ENCODE measurements at regions not wholly inside any gene's neighbourhood (a gene's known extent, or its start where the extent isn't known, plus 50 kb on each side); places are given as distances from the start of the nearest gene placed in this dataset.
A peak's percentile ranks its signal among the peaks of the same experiment; 100 is the strongest.

DNA sequence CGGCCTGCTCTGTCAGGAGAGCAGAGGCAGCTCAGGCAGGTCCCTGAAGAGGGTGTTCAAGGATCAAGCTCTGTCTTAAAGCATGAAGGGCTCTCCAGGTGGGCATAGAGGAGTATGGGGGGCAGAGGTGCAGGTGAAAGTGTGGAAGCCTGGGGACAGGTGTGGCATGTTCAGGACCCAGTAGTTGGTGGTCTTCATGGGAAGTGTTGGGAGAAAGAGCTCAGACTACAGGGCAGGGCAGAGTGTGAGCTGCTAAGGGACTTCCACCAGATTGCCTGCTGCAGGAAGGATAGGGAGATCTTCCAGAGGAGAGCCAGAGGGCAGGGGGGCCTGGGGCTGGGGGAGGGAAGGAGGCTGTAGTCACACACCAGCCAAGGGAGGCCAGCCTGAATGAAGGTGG is 156.5 kb upstream of the GDF10 start:
- no peak for DNase-seq (ENCODE audit: low spot score)

DNA sequence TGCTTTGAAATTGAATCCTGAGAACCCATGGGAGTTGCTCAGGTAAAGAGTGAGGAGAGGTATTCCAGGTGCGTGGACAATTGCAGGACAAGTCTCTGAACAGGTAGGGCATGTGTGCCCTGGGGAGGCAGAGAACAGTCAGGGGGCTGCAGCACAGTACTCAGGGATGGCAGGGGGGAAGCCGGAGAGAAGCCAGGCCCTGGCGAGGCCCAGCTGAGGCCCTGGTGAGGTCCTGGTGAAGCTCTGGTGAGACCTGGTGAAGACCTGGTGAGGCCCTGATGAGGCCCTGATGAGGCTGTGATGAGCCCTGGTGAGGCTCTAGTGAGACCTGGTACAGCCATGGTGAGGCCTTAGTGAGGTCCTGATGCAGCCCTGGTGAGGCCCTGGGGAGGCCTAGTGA is 155.5 kb upstream of the GDF10 start:
- DNase-seq (ENCODE audit: low spot score), result no peak

DNA sequence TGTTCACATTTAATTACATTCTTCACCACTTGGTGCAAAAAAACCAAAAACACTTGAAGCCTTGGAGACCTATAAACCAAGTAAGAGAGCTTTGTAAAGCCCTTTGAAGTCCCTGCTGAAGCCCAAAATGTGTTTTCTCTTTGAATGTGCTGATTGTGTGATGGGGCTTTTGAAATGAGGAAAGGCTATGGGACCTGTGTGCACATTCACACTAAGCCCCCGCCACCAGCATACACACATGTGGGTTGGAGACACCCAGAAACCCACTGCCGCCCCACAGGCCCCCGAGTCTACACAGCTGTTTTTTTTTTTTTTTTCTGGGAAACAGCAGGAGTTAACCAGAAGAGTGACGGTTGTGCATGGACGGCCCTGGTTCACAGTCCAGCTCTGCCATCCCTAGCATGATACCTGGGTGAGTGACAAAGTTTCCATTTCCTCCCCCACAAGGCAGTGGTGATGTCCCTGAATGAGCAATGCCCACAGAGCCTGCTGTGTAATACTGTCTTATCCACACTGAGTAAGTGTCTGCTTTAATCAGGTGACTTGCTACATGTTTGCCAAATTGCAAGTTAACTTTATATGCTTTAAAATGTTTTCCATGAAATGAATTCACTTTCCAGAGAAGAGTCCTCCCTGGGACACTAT is 154.6 kb upstream of the GDF10 start:
- DNase-seq (ENCODE audit: low spot score), result no peak

DNA sequence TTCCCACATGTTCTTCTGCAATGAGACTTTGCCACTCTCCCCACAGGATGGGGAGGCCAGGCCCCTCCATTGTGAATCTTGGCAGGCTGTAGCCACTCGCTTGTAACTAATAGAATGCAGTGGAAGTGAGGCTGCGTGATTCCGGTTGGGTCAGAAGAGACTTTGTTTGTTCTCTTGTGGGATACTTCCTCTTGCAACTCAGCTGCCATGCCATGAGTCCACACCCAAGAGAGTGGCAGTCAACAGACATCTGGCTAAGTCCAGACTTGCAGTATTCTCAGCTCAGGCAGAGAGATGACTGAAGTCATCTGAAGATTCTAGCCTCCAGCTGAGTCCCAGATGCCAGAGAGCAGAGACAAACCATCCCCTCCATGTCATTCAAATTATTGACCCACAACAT is 153.4 kb upstream of the GDF10 start:
- no peak for DNase-seq (ENCODE audit: low spot score)

DNA sequence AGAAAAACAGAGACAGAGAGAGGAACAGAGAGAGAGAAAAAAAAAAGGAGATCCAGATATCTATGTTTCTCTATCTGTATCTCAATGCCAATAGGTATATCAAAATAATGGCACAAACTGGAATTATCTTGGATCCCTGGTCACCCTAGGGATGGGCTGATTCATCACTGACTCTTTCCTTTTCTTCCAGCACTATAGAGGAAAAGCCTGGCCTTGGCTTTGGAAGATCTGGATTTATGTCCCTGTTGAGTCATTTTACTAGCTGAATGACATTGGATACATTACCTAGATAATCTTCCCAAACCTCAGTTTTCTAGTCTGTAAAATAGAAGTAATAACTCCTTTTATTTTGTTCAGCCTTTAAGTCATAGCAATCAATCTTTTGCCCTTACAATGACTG is 152.8 kb upstream of the GDF10 start:
- no peak for DNase-seq (ENCODE audit: low spot score)

DNA sequence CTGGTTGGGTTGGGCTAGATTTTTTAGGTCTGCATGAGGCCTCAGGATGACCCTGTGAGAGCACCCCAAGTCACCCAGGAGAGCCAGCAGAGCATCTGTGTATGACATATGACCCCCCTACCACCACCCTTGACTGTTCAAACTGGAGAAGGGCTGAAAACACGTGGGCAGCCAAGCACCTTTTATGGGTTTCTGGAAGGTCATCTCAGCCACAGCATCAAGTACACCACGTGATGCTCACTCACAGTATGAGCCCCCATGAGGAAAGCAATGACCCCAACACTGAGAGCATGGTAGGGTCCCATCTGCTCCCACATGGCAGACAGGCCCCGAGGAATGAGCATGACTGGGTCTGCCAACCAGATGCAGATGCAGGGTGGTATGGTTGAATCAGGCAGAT is 149.4 kb upstream of the GDF10 start:
- DNase-seq (ENCODE audit: low spot score), result no peak

DNA sequence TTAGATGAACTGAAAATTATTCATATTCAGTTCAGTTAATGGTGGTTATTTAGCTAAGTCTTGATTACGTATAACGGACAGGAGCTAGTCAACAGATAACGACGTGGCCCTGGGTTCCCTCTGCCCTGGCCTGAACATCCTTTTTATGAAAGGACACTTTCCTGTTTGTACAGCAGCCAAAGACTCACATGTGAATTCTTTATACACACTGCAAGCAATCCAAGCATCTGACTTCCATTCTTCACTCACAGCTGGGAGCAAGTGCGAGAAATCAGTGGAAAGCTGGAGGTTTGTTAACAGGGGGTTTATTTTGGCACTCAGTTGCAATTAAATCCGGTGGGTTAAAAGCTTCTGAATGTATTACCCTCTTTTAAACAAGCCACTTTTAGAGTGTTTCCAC is 148.1 kb upstream of the GDF10 start:
- DNase-seq (ENCODE audit: low spot score), result no peak

DNA sequence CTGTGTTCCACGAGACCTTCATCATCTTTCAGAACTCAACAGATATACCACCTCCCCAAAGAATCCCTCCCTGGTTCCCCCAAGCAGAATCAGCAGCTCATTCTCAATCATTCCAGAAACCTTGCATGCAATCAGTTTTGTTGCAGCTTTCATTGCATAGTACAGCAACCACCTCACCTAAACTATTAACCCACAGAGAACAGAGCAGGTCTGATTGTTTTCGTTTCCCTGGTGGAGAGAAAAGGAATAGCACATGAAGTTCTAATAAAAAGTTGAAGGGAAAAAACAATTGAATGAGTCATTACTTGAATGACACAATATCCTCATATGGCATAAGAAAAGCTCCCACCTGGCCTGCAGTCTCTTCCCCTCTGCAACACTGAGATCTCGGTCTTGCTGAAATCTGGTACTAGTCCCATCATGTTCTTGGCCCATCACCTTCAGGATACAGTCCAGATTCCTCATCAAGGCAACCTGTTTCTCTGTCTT is 147.1 kb upstream of the GDF10 start:
- no peak for DNase-seq (ENCODE audit: low spot score)

DNA sequence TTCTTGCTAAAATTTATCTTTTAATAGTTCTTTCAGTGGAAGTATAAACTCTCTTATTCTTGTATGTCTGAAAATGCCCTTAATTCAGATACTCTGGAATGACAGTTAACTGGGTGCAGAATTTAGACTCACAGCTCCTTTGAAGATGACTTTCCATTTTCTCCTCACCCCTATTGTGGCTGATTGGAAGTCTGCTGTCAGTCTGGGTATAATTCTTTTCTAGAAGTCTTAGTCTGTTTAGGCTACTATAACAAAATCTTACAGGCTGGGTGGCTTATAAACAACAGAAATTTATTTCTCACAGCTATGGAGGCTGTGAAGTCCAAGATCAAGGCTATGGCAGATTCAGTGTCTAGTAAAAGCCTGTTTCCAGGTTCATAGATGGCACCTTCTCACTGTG is 145.2 kb upstream of the GDF10 start:
- DNase-seq (ENCODE audit: low spot score), result no peak

DNA sequence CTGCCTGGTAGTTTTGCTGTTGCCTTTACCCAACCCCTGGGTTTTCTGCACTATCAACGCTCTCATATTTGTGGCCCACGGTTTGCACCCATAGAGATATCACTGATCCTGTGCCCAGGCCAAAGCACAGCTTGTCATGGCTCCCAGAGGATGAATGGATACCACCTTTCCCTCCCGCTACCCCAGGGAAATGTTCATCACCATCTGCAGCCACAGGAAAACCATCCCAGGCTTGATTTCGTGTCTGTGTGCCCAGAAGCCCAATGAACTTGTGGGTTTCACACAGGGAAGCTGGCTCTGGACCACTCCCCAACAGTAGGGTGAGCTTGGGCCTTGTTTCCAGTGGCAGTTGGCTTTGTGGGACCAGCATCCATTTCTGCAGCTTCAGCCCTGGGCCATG is 143.1 kb upstream of the GDF10 start:
- no peak for DNase-seq (ENCODE audit: low spot score)

DNA sequence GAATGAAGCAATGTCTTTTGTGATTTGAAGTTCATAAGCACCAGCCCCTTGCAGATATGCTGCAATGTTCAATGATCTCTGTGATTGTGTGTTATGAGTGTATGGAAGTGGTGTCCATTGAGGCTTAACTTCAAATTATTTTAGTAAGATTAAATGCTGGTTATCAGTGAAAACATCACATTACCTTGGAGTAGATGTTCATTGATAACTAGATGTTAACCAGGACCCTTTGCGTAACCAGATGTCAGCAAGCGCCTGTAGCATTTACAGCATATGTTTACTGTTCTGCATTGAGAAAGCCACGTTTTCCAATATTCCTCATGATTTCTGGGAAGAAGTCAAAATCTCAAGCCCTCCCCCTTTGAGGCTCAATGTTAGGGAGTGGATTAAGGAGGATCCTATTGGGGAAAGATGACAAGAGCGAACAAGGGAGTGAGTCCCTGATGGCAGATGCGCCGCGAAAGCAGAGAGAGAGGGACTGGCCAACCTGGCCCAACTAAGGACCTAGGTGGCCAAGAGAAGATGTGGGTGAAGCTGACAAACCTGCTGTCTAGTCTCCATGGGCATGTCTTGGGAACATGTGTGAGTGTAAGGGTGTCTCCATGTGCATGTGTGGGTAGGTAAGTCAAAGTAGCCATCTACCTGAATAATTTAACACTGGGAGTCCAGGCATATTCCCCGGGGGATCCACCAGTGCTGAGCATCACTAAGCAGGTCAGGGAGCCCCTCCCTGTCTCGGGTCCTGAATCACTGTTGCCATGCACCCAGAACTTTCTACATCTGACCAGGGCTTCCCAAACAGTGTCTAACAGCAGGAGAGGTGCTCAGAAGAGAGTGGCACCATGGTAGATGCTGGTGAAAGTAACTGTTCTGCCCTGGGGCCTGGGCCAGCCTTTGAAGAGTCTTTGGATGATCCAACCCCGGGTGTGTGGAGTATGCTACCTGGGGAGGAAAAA is 141.6 kb upstream of the GDF10 start:
- no peak for DNase-seq (ENCODE audit: low spot score)

DNA sequence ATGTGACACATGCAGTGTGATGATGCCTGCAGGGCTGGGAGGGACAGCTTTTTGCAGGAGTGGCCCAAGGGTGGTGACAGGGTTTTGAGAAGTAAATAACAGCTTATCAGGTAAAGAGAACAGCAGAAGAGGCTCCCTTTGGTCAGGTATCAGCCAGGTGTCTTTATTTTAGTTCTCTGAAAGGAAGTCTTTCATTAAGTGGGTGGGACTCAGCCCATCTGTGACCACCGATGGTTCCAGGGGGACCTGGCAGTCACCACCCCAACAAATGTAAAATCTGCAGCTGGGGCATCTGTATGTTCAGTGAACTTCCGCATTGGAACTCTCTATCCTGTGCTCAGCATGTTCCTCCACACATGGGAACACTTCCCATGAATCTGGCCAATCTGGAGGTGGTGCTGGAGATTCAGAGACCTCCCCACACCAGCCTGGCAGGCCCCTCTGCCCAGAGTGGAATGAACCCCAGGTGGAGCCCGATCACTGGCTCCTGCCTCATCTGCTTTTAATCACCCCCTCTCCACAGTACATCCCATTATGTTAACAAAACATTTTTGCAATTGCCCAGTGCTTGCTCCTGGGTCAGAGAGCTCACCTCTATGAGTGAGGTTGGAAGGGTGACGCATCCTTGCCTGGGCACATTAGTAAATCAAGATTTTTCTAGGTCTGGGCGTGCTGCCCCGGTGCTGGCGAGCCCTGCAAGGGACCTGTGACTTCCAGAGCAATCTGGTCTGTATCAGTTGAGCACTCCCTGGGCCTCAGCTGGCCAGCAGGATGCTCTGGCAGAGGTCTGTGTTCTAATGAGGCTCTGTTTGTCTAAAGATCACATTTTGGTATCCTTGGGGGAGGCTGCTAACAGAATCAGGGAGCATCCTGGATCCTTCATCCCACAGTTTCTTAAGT is 140.4 kb upstream of the GDF10 start:
- DNase-seq (ENCODE audit: low spot score), result no peak

DNA sequence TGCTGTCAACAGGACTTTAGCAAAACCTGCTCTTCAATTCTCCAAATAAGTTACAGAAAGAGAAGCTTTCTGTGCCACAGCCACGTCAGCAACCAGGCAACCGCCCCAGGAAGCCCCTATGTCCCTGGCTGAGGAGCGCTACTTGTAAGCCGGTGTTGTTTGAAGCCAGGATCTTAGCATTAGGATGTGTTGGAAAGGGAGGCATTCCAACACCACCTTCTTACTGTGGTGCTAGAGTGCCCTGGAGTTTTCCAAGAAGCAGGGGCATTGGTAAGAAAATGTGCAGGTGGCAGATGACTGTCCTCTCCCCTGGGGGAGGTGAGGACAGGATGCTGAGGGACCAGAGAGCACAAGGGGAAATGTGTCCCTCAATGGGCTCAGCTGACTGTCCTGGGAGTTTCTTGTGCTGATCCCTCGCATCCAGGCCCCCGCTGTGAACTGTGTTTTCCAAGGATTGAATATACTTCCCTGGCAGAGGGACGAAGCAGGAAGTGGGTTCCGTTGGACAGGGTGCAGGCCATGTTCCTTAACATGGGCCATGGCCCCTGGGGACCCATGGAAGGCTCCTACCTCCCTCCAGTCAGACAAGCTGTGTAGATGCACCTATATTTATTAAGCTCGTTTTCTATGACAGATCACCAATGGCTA is 139.6 kb upstream of the GDF10 start:
- no peak for DNase-seq (ENCODE audit: low spot score)

DNA sequence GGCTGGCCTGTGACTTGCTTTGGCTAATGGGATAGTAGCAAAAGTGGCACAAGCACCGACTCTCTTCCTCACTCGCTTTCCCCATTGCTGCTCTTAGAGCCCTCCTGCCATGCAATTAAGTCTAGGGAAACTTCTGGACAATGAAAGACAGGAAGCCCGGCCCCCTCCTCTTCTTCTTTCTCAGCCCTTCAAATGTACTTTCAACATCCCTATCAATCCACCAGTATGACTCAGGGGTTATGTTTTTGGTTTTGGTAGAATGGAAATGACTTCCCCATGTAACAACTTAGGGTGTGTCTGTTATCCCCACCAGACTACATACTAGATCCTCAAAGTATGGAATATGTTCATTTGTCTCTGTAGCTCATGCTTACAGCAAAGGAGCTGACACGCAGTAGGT is 139.0 kb upstream of the GDF10 start:
- DNase-seq (ENCODE audit: low spot score), result no peak

DNA sequence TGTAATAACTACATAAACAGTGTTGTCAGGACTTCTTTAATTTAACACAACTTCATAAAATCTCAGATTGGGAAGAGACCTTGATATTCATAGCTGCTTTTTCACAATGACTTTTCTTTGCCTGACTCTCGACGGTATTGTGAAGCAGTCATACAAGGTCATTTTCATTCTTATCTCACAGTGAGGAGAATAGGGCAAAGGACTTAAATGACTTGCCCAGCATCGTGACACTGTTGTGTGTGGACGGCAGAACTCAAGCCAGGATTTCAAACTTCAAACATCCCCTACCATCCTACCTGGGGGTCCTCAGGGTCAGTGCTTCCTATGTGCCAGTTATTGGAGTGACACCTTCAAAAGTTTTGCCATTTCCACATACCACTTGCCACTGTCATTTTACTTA is 138.5 kb upstream of the GDF10 start:
- no peak for DNase-seq (ENCODE audit: low spot score)

DNA sequence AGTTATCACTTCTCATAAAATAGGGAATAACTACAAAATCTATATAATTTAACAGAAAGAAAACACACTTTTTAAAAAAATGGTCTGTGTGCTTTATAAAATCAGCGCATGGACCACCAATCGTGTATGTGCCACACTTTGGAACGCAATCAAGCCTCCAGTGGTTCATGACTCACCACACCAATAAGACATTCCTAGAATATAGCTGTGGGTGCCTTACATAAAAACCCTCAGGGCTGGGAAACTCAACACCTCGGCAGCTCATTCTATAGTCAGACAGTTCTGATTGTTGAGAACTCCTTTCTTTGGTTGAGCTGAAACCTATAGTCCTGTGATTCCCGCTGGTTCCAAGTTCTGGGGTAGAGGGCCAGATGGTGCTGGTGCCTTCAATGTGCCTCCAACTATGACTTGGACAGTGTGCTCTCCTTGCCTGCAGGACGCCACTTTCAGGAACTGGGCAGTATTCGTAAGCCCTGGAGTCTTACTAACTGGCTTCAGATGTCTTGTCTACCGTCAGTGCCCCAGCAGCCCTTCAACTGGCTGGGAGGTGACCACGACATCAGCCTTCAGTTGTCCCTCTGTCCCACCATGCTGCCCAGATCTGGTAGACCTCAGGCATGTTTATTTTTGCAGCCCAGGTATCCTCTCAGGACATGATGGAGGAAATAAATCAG is 135.7 kb upstream of the GDF10 start:
- DNase-seq (ENCODE audit: low spot score), result peak; percentile 8

DNA sequence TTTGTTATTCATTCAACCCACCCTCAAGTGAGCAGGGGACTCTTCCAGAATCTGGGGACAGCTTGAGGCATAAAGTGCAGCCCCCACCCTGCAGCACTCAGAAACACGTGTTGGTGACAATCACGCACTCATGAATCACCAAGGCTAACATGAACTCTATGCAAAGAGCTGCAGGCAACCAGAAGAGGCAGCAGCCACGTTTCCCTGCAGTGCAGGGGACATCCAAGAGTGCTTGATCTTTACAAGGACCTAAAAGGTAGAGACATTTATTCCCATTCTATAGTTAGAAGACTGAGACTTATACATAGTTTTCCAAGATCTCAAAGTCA is 135.2 kb upstream of the GDF10 start:
- no peak for DNase-seq (ENCODE audit: low spot score)

DNA sequence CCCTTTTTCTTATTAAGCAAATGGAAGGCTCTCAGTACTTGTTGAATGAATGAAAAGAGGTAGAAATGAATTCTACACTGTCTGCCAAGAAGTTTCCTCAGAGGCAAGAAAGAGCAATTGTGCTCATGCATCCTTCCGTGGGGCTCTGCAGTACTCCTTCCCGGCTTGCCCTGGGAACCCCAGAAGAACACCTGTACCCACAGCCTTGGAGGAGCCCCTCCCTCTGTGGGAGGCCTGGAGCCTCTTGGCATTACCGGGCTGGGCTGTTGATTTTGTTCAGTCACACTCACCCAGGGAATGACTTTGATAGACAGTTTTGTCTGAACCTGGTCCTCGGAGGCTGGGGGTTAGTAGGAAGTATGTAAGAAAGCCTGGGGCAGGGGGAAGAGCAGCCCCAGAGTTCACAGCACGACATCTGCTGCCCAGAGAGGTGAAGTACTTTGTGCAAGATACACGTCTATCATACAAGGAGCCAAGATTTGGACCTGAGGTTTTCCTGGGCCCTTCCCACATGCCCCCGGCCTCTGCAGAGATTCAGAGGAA is 134.8 kb upstream of the GDF10 start:
- DNase-seq (ENCODE audit: low spot score), result no peak

DNA sequence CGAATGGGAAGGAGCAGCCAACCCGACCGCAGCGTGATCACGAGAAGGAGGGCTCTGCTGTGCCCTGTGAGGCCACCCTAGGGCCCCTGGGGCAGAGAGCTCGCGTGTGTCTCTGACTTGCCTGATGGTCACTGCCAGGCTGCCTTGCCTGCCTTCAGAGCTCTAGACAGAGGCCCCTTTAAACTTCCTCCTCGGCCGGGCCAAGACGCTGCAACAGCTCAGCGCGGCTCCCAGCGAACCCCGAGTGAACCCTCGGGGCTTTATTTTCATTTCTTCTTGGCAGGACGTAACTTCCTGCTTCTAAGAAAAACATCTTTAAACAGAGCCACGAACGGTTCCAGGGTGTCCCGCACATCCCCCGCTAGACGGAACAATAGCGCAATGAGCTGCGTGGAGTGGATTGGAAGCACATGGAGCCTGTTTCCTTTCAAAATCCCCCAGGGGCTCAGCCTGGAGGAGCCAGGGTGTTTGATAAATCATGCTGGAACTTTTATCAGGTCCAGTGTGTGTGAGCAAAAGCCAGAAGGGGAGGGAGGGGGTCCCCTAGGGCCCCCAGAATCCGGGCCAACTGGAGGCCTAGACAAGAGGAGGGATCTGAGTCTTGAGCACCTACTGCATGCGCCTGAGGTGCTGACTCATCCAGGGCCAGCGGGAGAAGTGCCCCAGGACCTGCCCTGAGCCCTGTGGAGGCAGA is 134.1 kb upstream of the GDF10 start:
- no peak for DNase-seq (ENCODE audit: low spot score)

DNA sequence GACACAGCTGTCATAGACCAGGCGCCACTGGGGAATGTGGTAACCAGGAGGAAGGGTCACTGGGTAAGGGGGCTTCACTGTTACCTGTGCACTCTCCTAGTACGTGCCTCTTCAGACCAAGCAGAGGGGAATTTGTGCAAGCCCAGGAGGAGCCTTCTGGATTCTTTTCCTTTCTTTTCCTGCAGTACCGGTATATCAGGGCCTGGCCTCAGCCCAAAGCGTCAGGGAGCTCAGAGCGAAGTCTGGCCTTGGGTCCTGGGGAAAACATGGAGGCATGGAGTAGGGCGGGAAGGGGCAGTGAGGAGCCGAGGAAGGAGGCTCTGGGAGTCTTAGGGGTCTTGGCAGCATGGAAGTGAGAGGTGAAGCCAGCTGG is 133.6 kb upstream of the GDF10 start:
- no peak for DNase-seq (ENCODE audit: low spot score)
